ENCODE measurements at regions not wholly inside any gene's neighbourhood (a gene's known extent, or its start where the extent isn't known, plus 50 kb on each side); places are given as distances from the start of the nearest gene placed in this dataset.

DNA sequence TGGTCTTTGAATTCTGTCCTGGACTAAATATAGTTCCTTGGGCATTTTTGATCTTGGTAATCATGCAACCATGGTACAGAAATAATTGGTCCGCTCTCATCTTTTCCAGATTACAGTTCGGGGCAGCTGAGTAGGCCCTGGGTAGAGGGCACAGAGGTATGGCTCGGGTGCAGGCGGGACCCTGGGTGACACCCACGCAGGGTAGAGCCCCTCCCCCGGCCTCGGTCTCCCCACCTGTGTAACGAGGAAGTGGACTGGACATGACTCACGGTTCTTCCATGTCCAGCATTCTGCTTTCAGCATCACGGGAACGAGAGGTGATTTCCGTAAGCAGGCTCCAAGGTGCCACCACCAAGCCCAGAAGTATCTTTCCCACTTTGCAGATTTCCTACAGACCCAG is 91.0 kb upstream of the DIO3 start:
- TF ChIP-seq, protein P1, sequence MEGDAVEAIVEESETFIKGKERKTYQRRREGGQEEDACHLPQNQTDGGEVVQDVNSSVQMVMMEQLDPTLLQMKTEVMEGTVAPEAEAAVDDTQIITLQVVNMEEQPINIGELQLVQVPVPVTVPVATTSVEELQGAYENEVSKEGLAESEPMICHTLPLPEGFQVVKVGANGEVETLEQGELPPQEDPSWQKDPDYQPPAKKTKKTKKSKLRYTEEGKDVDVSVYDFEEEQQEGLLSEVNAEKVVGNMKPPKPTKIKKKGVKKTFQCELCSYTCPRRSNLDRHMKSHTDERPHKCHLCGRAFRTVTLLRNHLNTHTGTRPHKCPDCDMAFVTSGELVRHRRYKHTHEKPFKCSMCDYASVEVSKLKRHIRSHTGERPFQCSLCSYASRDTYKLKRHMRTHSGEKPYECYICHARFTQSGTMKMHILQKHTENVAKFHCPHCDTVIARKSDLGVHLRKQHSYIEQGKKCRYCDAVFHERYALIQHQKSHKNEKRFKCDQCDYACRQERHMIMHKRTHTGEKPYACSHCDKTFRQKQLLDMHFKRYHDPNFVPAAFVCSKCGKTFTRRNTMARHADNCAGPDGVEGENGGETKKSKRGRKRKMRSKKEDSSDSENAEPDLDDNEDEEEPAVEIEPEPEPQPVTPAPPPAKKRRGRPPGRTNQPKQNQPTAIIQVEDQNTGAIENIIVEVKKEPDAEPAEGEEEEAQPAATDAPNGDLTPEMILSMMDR (IDR thresholded peaks at IDR 0.05): no peak
- no peak for TF ChIP-seq POLR2A (IDR thresholded peaks at IDR 0.05)

Measured in right lobe of liver (tissue), 4 donors.